Iris pigment epithelial cell (primary cell): ENCODE measurements at regions not wholly inside any gene's neighbourhood (a gene's known extent, or its start where the extent isn't known, plus 50 kb on each side); places are given as distances from the start of the nearest gene placed in this dataset.

ENCODE experiments used
- DNase-seq: peaks from one replicate; pipeline ENCODE4 v3.0.0-alpha.2; 2011; ENCODE audit warnings: low read depth

DNA sequence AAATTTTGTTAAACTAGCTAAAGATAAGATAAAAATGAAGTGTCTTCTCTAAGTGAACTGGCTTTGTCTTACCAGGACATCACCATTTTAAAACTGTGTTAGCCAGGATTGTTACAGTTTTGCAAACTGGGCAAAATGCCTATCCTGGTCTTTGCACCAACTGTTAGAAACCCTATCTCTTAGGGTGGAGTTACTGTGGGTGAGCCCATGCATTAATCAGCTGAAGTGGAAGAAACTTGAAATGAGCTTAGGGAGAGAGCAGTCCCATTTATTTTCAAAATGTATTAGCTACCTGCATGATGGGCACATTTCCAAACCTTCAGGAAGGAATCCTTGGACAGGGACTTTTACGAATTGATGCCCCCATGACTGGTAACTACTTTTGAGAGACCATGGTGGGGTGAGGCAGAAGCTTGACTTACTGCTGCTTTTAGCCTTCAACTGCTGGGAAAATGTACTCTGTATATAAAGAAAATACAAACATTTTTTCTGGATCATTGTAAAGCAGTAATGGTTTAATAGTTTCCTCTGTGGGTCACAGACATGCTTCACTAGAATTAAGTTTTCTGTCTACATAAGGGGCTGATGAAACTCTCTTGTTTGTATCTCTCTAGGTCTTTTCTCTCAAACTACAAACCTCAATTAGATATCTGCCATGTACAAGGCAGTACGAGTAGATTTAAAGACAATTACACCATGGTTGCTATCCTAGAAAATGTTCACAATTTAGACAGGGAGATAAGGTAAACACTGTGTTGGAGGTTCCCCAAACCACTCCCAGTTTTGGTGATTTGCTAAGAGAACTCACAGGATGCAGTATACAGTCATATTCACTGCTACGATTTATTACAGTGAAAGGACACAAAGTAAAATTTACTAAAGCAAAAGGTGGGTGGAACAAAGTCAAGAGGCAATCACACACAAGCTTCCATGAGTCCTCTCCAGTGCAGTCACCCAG lies 321.4 kb upstream of the MMADHC start:
- DNase-seq: peak; percentile 79

DNA sequence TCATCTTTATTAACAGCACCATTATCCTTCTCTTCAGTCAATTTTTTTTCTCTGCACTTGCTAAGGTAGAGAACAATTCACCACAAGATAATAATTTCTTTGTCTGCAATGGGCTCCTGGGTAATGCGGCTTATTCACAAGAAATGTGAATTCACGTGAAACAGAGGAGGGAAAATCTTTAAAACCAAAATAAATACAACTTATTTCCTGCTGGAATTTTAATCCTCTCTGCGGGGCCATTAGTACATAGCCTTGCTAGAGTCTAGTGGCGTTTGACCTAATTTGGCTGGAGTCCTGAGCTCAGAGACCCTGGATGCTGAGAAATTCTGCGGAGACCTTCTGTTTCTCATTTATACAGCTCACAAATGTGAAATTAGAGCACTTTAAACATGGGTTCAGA lies 319.3 kb upstream of the MMADHC start:
- DNase-seq: no peak

DNA sequence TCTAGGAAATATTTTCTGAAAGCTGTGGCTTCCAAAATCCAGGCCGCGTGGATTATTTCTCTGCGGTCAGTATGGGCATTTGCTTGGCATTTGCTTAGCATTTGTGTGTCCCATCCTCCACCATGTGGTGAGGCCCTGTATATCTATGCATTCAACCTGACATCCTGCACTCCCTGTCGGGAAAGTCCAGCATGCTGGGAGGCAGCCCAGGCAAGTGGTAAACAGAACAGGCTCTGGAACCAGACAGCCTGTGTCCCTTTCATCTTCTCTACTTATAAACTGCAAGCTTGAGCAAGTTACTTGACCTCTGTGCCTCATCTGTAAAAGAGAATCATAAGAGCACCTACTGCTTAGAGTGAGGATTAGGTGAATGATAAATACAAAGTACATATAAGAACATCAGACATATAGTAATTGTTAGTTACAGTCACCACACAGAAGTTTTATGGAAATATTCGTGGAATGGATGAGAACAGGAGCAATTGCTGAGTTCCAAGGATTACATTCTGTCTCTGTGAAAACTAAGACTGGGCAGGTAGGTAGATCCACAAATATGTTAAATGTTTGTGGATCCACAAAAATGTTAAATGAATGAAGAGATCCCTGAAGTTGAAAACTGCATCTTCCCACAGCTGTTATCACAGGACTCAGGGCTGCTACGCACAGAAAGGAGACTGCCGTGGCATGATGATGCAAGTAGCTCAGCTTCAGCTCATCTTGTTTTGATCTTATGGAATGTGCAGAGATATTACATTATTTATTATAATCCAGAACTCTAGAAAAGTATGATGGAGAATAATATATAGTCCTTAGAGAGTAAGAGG lies 317.0 kb upstream of the MMADHC start:
- peak; percentile 35 for DNase-seq

DNA sequence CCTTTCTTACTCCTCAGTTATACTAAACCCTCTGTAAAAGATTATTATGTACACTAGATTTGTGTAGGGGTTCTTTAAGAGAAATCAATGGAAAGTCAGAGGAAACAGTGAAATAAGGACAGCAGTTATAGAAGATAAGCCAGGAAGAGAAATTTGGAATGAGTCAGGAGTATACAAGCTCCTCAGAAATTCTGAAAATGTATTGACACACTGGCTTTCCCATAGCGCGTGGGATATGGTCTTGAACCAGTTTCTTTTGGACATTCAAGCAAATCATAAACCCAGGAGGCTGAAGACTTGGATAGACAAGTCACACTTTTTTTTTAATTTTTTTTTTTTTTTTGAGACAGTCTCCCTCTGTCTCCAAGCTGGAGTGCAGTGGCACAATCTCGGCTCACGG lies 316.1 kb upstream of the MMADHC start:
- DNase-seq: peak; percentile 34

DNA sequence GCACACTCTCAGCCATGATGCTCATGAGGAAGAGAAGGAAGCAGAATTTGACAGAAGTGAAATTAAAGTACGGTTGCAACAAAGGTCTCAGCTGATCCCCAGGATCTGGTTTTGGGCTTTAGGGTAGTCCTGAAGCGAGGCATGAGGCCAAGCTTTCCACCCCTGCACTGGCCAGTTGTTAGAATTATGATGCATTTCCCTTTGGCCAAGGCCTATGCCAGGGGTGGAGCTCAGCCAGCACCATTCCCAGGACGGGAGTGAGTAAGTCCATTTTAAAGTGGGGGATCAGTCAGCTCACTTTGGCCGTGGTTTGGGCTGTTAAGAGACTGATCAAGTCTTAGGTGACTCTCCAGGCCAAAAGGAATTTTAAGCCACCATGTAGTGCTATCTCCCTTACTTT lies 314.5 kb upstream of the MMADHC start:
- no peak for DNase-seq

DNA sequence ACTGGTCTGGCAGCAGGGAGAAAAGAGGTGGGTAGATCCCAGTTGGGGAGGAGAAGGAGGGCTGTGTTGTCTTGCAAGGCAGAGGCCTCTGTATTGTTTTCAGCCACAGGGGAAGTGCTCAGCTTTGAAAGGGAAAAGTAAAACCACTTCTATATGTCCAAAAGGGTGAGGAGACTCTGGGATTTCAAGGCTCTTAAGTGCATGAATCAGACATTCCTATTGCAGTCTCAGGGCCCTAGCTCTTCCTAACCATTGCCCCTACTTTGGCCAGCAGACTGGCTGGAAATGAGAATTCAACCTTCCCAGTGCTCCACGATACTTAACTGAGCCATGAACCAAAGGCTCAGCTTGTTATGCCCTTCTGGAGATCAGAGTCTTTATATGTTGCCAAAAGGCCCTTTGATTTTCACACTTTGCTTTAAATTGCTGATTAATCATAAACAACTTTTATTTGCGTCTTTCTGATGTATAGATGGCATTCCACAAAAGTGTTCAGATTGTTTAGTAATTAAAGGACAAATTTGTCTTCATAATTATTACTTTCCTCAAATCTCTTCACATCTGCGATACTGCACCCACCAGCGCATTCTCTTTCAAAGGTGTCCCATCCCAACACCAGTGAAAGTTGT lies 313.8 kb upstream of the MMADHC start:
- DNase-seq: no peak

DNA sequence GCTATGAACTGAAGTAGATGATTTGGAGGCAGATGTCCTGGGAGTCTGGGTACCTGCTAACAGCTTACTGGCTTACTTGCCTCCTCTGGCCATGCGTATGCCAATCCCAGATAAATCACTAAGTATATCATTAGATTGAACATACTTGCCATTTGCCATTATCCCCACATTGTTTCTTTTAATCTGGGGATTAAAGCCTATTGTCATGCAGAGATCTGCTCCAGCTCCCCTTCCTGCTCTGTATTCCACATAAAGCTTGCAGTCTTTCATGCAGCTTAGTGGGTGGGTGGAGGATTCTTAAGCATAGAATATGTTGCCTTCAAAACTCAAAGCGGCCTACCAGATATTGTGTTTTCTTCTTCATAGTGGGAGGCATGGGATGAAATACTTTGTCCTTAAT lies 311.8 kb upstream of the MMADHC start:
- no peak for DNase-seq

DNA sequence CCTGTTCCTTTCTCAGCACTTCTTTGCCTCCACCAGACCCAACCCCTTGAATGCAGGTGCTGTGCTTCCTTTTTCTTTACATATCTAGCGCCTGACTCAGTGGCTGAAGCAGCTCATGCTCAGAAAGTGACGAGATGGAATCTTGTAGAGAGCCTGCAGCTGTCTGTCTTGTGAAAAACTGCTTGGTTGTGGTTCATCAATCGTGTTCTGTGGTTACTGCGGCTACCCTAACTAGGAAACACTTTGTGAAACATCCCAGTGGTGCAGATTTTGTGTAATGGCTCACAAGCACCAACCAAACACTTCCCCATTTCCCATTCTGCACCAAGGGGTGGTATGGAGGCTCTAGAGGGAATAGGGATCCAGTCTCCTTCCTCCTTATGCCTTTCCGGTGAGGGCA lies 307.2 kb upstream of the MMADHC start:
- peak; percentile 61 for DNase-seq

DNA sequence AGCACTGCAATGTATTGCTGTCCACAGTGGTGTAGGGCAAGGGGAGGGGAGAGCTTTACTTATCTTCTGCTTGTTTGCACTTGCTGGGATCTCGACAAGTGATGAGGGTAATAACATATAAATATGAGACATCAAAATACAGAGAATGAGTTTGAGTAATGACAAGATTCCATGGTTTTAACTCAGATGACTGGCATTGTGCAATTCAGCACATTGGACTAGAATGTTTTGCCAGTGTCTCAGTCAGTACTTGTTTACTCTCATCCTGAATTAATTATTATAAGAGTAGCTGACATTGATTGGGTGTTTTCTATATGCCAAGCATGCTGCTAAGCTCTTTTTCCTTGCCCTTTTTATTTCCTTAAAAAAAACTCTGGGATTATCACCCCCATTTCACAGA lies 306.7 kb upstream of the MMADHC start:
- peak; percentile 55 for DNase-seq

DNA sequence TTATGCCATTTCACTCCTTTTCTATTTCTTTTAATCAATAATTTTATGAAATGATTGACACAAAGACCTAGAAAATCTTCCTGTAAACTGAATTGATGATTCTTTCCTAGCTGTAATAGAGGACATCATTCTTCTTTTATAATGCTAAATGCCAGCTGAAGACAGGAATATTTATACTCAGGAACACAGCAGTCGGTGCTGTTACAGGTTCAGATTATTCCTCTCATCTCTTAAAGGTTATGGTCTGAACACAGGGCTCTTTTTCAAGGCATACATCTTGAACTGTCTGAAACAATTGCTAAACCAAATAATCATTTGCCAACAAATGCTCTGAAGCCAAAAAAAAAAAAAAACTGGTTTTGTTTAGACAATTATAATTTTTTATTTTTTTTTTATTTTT lies 305.0 kb upstream of the MMADHC start:
- no peak for DNase-seq

DNA sequence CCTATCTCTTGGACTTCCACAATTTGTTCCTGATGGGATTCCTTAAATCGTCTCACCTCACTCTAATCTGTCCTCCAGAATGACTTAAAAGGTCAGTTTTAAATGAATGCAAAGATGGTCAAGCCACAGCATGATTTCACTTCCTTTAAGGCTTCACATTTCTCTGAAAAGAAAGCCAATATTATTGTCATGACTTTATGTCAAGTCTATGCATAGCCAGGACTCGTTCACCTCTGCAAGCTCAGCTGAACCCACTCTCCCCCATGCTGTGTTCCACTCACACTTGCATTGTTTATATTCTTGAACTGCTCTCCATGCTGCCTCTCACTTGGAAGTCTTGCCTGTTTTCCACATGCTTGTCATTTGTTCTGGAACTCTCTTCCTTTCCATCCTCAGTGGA lies 298.4 kb upstream of the MMADHC start:
- peak; percentile 4 for DNase-seq

DNA sequence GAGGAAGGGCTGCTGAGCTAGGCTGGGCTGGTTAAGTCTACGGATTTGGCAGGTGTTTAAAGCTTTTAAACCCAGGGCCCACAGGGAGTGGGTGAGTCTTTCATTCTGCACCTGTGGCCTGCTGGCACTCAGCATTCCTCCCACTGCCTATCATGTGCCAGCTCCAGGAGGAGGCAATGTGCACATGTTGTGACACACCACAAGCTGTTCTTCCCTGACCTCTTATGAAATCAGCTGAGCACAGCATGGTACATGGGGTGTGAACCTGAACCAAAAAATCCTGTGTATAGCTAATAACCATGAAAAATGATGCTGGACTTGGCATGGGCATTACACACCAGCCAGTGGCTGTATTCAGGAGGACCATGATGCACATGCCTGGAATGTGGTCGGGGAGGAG lies 297.9 kb upstream of the MMADHC start:
- DNase-seq: peak; percentile 15

DNA sequence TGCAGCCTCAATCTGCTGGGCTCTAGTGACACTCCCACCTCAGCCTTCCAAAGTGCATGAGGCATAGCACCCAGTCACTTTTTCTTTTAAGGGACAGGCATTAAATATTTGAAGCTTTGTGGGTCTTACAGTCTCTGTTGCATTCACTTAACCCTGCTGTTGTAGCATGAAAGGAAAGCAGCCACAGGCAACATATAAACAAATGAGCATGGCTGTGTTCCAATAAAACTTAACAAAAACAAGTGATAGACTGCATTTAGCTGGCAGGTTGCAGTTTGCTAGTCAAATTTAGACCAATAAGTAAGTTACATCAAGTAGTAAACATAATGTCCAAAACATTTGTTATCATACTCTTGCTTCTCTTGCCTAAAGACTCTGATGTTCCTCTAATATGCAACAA lies 297.3 kb upstream of the MMADHC start:
- no peak for DNase-seq

DNA sequence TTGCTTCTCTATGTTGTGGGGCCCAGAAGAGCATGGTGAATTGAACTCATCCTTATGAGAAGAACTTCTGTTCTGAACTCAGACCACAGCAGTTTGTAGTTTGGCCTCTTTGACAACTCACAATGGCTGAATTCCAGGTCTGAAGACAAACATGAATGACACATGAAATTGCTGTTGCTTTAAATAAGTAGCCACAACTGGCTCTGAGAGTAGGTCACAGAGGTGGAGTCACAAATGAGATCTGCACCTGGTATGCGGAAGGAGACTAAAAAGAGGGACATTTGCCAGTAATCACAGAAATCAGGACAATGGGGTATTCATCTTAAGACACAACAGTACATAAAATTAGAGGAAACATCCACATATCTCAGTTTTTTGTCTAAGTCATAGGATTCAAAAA lies 290.3 kb upstream of the MMADHC start:
- DNase-seq: peak; percentile 28

DNA sequence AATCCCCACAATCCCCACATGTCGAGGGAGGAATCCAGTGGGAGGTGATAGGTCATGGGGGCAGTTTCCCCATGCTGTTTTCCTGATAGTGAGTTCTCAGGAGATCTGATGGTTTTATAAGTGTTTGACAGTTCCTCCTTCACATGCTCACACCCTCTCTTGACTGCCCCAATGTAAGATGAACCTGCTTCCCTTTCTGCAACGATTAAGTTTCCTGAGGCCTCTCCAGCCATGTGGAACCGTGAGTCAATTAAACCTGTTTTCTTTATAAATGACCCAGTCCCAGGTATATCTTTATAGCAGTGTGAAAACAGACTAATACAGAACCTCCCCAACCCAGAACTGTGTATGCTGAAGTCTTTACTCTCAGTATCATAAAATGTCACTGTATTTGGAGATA lies 289.5 kb upstream of the MMADHC start:
- no peak for DNase-seq

DNA sequence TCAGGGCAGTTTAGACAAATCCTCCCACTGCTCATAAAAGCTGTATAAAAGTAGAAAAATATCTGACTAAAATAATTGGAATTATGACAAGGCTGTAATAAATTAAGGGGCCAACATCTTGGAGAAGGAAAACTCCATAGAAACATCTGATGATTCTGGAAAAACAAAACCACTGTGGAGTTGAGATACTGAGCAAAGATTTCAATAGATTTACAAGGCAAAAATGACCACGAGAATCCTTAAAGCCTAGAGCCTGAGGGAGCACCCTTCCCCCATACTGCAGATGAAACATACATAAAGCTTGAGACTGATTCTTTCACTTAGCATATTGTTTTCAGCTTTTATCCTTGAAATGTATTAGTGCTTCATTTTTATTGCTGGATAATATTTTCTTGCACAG lies 286.4 kb upstream of the MMADHC start:
- DNase-seq: no peak

DNA sequence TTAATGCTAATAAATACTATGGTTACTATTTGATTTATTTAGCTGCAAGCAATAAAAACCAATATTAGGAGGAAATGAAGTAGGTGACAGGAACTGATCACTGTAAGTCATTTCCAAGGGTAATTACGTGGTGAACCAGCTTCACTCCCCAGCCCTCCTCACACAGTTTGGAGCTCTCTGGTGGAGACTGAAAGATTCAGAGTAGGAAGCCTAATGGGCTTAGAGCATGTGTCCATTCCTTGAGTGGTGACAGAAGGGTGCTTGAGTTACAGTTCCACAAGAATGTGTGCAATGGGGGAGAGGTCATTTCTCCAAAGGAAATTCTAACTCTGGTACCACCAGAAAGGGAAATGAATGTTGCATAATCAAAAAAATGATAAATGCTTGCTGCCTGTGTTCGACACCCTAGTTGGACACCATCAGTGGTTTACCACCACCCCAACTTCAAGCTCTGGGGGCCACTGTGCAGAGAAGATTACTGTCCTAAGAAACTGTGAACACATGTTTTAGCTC lies 285.1 kb upstream of the MMADHC start:
- DNase-seq: no peak

DNA sequence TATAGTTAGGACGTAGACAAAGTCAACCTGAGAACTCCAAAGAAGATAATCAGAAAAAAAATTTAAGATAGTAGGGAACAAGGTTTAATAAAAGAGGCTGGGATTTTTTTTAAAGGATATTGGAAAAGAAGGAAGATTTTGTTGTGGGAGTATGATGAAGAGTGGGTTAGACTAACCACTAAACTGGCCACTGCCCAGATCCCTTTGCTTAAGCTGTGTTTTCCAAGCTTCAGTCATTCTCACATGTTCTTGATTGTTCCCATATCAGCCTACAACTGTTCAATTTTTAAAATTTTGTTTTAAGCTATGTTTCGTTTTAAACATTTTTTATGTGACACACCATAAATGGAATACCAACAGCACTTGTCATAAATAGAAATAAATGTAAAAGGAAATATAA lies 284.5 kb upstream of the MMADHC start:
- DNase-seq: no peak

DNA sequence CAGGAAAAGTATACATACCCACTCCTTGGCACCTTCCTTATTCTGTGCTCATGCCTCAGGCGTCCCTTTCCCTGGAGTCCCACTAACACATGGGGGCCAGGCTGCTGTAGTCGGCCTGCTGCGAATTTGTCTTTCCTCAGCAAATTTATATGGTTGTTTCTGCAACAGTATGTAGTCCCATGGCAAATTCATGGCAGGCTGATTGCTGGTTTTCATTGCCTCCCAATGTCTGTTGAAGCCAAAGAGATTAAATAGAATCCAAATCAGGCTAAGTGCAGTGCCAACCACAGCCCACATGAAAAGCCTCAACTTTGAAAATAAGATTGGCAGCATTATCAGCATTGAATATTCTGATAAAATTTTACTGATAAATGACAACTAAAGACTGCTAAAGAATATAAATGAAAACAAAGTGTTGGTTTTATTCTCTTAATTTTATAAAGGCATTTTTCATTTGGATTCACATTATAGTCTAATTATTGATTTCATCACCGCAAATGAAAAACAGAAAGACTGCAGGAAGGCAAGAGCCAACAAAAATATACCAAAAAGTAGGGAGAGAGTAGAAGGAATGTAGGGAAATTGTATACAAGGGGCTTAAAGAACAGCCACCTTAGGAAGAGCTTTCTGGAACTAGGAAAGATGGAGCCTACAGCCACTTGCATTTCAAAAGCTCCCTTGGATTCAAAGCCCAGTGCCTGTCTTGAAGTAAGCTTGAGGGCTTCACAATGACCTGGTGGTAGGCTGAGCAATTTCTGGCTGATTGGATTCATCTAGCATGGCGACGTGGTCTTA lies 283.7 kb upstream of the MMADHC start:
- no peak for DNase-seq

DNA sequence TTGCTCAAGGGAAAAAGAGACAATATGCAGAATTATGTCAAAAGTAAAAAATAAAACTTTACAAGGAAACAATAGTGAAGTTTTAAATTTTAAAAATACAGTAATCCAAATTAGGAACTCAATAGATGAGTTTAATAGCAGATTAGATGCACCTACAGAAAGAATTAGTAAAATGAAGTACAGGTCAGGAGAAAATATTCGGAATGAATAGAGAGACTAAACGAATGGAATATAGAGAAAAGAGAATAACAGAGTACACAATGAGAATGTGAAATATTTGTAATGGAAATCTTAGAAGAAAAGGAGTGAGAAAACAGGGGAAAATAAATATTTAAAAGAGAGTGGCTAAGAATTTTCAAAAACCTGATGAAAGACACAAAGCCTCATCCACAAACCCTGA lies 275.7 kb upstream of the MMADHC start:
- DNase-seq: no peak

DNA sequence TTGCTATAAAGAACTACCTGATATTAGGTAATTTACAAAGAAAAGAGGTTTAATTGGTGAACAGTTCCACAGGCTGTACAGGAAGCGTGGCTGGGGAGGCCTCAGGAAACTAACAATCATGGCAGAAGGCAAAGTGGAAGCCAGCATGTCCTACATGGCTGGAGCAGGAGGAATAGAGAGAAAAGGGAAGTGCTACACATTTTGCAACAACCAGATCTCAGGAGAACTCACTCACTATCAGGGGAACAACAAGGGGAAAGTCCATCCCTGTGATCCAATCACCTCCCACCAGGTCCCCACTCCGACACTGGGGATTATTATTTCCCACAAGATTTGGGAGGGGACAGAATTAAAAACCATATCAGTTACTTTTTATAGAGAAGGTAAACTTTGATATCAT lies 273.5 kb upstream of the MMADHC start:
- peak; percentile 2 for DNase-seq
